Liver (tissue), 8 donors: ENCODE measurements at regions not wholly inside any gene's neighbourhood (a gene's known extent, or its start where the extent isn't known, plus 50 kb on each side); places are given as distances from the start of the nearest gene placed in this dataset.

Source experiments
- DNase-seq: peaks from one replicate; pipeline ENCODE4 v3.0.0-alpha.2; 2017; ENCODE audit warnings: low spot score
- H3K27ac ChIP-seq, 2 donors: one replicate each; pipeline ENCODE4 v1.7.0; 2013; ENCODE audit warnings: inconsistent platforms in 2 of 2, low read length in 2 of 2, control low read depth in 1 of 2, low read depth in 1 of 2, mild to moderate bottlenecking in 1 of 2
- H3K27me3 ChIP-seq, 4 donors: one replicate each; pipeline versions ENCODE4 v1.6.1 to v1.7.0; 2013; ENCODE audit warnings: low read length in 3 of 4, inconsistent platforms in 1 of 4, mild to moderate bottlenecking in 1 of 4, moderate library complexity in 1 of 4; ENCODE audit not compliant: control insufficient read depth in 4 of 4, insufficient read depth in 4 of 4
- H3K36me3 ChIP-seq, 4 donors: one replicate each; pipeline versions ENCODE4 v1.6.1 to v1.7.0; 2013; ENCODE audit warnings: low read length in 3 of 4, mild to moderate bottlenecking in 3 of 4, low read depth in 1 of 4, moderate library complexity in 1 of 4; ENCODE audit not compliant: control insufficient read depth in 4 of 4, insufficient read depth in 3 of 4
- H3K4me1 ChIP-seq, 4 donors: one replicate each; pipeline versions ENCODE4 v1.6.1 to v1.7.0; 2013; ENCODE audit warnings: low read length in 3 of 4, mild to moderate bottlenecking in 3 of 4, moderate library complexity in 1 of 4; ENCODE audit not compliant: control insufficient read depth in 4 of 4, insufficient read depth in 4 of 4
- H3K4me3 ChIP-seq, 3 donors: one replicate each; pipeline versions ENCODE4 v1.6.1 to v1.7.0; 2013; ENCODE audit warnings: low read length in 3 of 3, control low read depth in 1 of 3, low read depth in 1 of 3, mild to moderate bottlenecking in 1 of 3
- H3K9ac ChIP-seq, 2 donors: one replicate each; pipeline ENCODE4 v1.7.0; 2013; ENCODE audit warnings: low read length in 2 of 2, mild to moderate bottlenecking in 2 of 2, moderate library complexity in 2 of 2, control low read depth in 1 of 2, low read depth in 1 of 2
- H3K9me3 ChIP-seq, 4 donors: one replicate each; pipeline versions ENCODE4 v1.6.1 to v1.7.0; 2013; ENCODE audit warnings: low read length in 3 of 4; ENCODE audit not compliant: control insufficient read depth in 4 of 4
- EGR1 ChIP-seq, 2 donors: IDR thresholded peaks; 2 replicates each; pipeline ENCODE4 v1.6.1; 2016 to 2018; ENCODE audit warnings: antibody characterized with exemption in 2 of 2, low read depth in 2 of 2
- FOXA1 ChIP-seq: IDR thresholded peaks from 2 replicates; pipeline ENCODE4 v1.6.1; 2016; ENCODE audit warnings: antibody characterized with exemption
- GABPA ChIP-seq, 2 donors: IDR thresholded peaks in 1 of 2; conservative IDR thresholded peaks in 1 of 2; 2 replicates each; pipeline ENCODE4 v1.6.1; 2016; ENCODE audit warnings: antibody characterized with exemption in 2 of 2, mild to moderate bottlenecking in 1 of 2, moderate library complexity in 1 of 2
- HNF4A ChIP-seq, 2 donors: conservative IDR thresholded peaks; 2 replicates each; pipeline ENCODE4 v1.6.1; 2016; ENCODE audit warnings: antibody characterized with exemption in 2 of 2, mild to moderate bottlenecking in 2 of 2
- HNF4G ChIP-seq: IDR thresholded peaks from 2 replicates; pipeline ENCODE4 v1.6.1; 2016; ENCODE audit warnings: antibody characterized with exemption
- JUND ChIP-seq, 2 donors: IDR thresholded peaks; 2 replicates each; pipeline ENCODE4 v1.6.1; 2016; ENCODE audit warnings: antibody characterized with exemption in 2 of 2
- NR2F2 ChIP-seq: IDR thresholded peaks from 2 replicates; pipeline ENCODE4 v1.6.1; 2016; ENCODE audit warnings: antibody characterized with exemption
- RAD21 ChIP-seq, 2 donors: IDR thresholded peaks; 2 replicates each; pipeline ENCODE4 v1.6.1; 2016; ENCODE audit warnings: antibody characterized with exemption in 2 of 2, mild to moderate bottlenecking in 2 of 2
- SP1 ChIP-seq: IDR thresholded peaks from 2 replicates; pipeline ENCODE4 v1.6.1; 2018; ENCODE audit warnings: antibody characterized with exemption, mild to moderate bottlenecking
- TAF1 ChIP-seq: conservative IDR thresholded peaks from 2 replicates; pipeline ENCODE4 v1.6.1; 2016; ENCODE audit warnings: antibody characterized with exemption, mild to moderate bottlenecking
- YY1 ChIP-seq: IDR thresholded peaks from 2 replicates; pipeline ENCODE4 v1.6.1; 2016; ENCODE audit warnings: antibody characterized with exemption, mild to moderate bottlenecking
- WGBS: extraction: QIAGEN DNeasy Blood & Tissue Kit; methylation state at CpG from one replicate; pipeline ENCODE4 v1.1.7; 2013; 5-methylcytosine and 5-hydroxymethylcytosine counted together
- TF ChIP-seq, protein P1 (sequence below): IDR thresholded peaks from 2 replicates; pipeline ENCODE4 v1.6.1; 2016; ENCODE audit warnings: antibody characterized with exemption
- TF ChIP-seq, protein P2 (sequence below): fragments of 150-350 bp; IDR thresholded peaks from 2 replicates; pipeline ENCODE4 v1.5.1; 2017; ENCODE audit warnings: improper control_type of control experiment, low read depth, low read length; ENCODE audit not compliant: missing input control
- TF ChIP-seq, protein P3 (sequence below): IDR thresholded peaks from 2 replicates; pipeline ENCODE4 v1.6.1; 2016; ENCODE audit warnings: antibody characterized with exemption
- TF ChIP-seq, protein P4 (sequence below): IDR thresholded peaks from 2 replicates; pipeline ENCODE4 v1.6.1; 2016; ENCODE audit warnings: antibody characterized with exemption, mild to moderate bottlenecking
- donor health status: healthy.
- donor health status: healthy.
- donor health status: healthy.
- donor health status: healthy.
- donor health status: healthy.

DNA sequence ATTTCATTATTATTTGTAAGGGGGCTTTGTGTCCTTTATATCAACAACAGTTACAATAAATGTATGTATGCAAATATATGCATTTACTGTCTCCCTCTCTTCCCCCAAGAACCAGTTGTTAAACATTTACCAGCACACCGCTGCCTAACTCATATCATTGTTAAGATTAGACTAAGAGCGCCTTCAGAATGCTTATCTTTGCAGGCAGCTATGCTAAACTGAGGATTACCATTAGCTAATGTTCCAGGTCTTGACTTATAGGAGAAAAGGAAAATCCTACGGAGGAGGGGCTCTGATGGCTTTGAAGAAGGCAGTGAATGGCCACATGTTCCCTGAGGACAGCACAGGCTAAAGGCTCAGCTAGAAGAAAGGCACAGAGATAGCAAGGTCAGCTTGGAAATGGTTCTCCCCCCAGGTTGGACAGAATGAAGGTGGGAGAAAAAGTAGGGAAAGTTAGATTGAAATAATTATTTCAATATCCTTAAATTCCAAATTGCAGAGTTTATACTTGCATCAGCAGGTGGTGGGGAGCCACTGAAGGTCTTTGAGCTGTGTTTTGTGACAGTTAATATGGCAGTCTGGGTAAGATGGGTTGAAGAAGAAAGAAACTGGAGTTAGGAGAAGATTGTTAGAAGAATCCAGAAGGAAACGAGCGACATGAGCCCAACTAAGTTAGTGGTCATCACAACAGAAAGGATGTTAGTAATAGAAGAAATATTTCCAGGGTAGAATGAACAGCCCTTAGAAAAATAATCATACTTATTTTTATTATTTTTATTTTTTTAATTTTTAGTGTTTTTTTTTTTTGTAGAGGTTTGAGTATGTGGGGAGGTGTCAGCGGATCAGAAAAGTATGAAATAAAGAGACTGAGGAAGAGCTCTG is 87.0 kb upstream of the MAF start:
- no peak for DNase-seq
- 92% methylated on average over 6 of the region's 6 CpGs for WGBS

DNA sequence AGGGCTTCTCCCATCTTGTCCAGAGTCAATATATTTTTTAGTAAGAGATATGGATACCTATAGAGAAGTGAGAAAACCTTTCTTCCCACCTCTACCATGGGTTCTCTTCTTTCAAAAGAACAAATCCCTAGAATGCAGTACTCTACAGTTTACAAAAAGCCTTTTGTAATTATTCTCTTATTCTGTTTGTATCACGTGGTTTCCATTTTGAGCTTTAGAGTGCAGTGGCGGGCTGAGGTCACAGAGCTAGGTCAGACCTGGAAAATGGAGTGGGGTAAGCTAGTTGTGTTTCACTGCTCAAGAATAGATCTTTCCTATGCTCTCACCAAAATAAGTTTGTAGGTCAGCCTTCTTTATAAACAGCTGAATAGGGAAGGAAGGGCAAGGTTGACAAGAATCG is 85.3 kb upstream of the MAF start:
- no peak for DNase-seq
- no peaks in the 10 kb centered on the region for H3K27me3 ChIP-seq
- H3K36me3 ChIP-seq = no peaks in the 10 kb centered on the region
- H3K4me1 ChIP-seq = no peaks in the 10 kb centered on the region
- H3K27ac ChIP-seq = no peak overlapping the region
- 91% methylated on average over 3 of the region's 3 CpGs for WGBS
- no peak overlapping the region for H3K9ac ChIP-seq
- no peaks in the 10 kb centered on the region for H3K9me3 ChIP-seq
- no peak overlapping the region for H3K4me3 ChIP-seq
- TF ChIP-seq HNF4A (conservative IDR thresholded peaks at IDR 0.05) (no peak), JUND (IDR thresholded peaks at IDR 0.05) (no peak), EGR1 (IDR thresholded peaks at IDR 0.05; ENCODE audit: low read depth in 2 of 2) (no peak), NR2F2 (no peak), SP1 (no peak), TAF1 (no peak), FOXA1 (no peak), YY1 (no peak)
- TF ChIP-seq, protein P1, sequence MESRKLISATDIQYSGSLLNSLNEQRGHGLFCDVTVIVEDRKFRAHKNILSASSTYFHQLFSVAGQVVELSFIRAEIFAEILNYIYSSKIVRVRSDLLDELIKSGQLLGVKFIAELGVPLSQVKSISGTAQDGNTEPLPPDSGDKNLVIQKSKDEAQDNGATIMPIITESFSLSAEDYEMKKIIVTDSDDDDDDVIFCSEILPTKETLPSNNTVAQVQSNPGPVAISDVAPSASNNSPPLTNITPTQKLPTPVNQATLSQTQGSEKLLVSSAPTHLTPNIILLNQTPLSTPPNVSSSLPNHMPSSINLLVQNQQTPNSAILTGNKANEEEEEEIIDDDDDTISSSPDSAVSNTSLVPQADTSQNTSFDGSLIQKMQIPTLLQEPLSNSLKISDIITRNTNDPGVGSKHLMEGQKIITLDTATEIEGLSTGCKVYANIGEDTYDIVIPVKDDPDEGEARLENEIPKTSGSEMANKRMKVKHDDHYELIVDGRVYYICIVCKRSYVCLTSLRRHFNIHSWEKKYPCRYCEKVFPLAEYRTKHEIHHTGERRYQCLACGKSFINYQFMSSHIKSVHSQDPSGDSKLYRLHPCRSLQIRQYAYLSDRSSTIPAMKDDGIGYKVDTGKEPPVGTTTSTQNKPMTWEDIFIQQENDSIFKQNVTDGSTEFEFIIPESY = no peak
- TF ChIP-seq, protein P2, sequence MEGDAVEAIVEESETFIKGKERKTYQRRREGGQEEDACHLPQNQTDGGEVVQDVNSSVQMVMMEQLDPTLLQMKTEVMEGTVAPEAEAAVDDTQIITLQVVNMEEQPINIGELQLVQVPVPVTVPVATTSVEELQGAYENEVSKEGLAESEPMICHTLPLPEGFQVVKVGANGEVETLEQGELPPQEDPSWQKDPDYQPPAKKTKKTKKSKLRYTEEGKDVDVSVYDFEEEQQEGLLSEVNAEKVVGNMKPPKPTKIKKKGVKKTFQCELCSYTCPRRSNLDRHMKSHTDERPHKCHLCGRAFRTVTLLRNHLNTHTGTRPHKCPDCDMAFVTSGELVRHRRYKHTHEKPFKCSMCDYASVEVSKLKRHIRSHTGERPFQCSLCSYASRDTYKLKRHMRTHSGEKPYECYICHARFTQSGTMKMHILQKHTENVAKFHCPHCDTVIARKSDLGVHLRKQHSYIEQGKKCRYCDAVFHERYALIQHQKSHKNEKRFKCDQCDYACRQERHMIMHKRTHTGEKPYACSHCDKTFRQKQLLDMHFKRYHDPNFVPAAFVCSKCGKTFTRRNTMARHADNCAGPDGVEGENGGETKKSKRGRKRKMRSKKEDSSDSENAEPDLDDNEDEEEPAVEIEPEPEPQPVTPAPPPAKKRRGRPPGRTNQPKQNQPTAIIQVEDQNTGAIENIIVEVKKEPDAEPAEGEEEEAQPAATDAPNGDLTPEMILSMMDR = no peak
- TF ChIP-seq, protein P3, sequence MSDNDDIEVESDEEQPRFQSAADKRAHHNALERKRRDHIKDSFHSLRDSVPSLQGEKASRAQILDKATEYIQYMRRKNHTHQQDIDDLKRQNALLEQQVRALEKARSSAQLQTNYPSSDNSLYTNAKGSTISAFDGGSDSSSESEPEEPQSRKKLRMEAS = no peak
- TF ChIP-seq, protein P4, sequence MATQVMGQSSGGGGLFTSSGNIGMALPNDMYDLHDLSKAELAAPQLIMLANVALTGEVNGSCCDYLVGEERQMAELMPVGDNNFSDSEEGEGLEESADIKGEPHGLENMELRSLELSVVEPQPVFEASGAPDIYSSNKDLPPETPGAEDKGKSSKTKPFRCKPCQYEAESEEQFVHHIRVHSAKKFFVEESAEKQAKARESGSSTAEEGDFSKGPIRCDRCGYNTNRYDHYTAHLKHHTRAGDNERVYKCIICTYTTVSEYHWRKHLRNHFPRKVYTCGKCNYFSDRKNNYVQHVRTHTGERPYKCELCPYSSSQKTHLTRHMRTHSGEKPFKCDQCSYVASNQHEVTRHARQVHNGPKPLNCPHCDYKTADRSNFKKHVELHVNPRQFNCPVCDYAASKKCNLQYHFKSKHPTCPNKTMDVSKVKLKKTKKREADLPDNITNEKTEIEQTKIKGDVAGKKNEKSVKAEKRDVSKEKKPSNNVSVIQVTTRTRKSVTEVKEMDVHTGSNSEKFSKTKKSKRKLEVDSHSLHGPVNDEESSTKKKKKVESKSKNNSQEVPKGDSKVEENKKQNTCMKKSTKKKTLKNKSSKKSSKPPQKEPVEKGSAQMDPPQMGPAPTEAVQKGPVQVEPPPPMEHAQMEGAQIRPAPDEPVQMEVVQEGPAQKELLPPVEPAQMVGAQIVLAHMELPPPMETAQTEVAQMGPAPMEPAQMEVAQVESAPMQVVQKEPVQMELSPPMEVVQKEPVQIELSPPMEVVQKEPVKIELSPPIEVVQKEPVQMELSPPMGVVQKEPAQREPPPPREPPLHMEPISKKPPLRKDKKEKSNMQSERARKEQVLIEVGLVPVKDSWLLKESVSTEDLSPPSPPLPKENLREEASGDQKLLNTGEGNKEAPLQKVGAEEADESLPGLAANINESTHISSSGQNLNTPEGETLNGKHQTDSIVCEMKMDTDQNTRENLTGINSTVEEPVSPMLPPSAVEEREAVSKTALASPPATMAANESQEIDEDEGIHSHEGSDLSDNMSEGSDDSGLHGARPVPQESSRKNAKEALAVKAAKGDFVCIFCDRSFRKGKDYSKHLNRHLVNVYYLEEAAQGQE = no peak

More for the DNA sequence above, 87.0 kb upstream of the MAF start:
- Histone ChIP-seq H3K27ac (no peak overlapping the region), H3K9me3 (no peaks in the 10 kb centered on the region), H3K4me1 (no peaks in the 10 kb centered on the region), H3K27me3 (no peaks in the 10 kb centered on the region), H3K9ac (no peak overlapping the region), H3K4me3 (no peak overlapping the region), H3K36me3 (no peaks in the 10 kb centered on the region)
- no peak for TF ChIP-seq HNF4A (conservative IDR thresholded peaks at IDR 0.05)
- TF ChIP-seq, protein P1 = no peak
- TF ChIP-seq EGR1 (IDR thresholded peaks at IDR 0.05; ENCODE audit: low read depth in 2 of 2) = no peak
- TF ChIP-seq RAD21 (IDR thresholded peaks at IDR 0.05) = no peak
- no peak for TF ChIP-seq GABPA (IDR thresholded peaks at IDR 0.05 in 1 of 2, conservative IDR thresholded peaks at IDR 0.05 in 1 of 2)
- TF ChIP-seq HNF4G = no peak
- TF ChIP-seq NR2F2 = no peak
- TF ChIP-seq, protein P4 = no peak
